Gastroesophageal sphincter (tissue), 3 donors: ENCODE measurements at regions not wholly inside any gene's neighbourhood (a gene's known extent, or its start where the extent isn't known, plus 50 kb on each side); places are given as distances from the start of the nearest gene placed in this dataset.

Source experiments
- CTCF ChIP-seq, 4 experiments: fragments of 200-600 bp in 2 of 4; fragments of 450-650 bp in 2 of 4; sonication (generic) in 1 of 4; IDR thresholded peaks; one replicate each; pipeline ENCODE4 v1.5.1; 2017 to 2019; ENCODE audit warnings: antibody characterized with exemption in 4 of 4, mild to moderate bottlenecking in 2 of 4, moderate library complexity in 2 of 4
- POLR2A ChIP-seq, 2 donors: fragments of 450-650 bp; IDR thresholded peaks; one replicate each; pipeline ENCODE4 v1.6.1; 2017; ENCODE audit warnings: antibody characterized with exemption in 2 of 2, mild to moderate bottlenecking in 2 of 2, moderate library complexity in 1 of 2
- POLR2AphosphoS5 ChIP-seq: sonication (generic); formaldehyde crosslinking; IDR thresholded peaks from one replicate; pipeline ENCODE4 v1.6.1; 2017; ENCODE audit warnings: antibody characterized with exemption

DNA sequence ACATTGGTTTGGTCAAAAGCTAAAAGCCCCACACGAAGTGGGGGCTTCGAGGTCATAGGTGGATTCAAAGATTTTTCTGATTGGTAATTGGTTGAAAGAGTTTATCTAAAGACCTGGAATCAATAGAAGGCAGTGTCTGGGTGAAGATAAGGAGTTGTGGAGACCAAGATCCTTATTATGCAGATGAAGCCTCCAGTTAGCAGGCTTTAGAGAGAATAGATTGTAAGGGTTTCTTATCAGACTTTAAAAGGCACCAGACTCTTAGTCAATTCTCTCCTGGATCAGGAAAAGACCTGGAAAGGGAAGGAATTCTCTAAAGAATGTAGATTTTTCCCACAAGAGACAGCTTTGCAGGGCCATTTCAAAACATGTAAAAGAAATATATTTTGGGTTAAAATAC lies 260.2 kb downstream of the PHF14 start:
- TF ChIP-seq POLR2A (IDR thresholded peaks at IDR 0.05) (no peak), CTCF (IDR thresholded peaks at IDR 0.05) (no peak), POLR2AphosphoS5 (no peak)
